Trophoblast cell (in vitro differentiated cells and primary cell): ENCODE measurements at regions not wholly inside any gene's neighbourhood (a gene's known extent, or its start where the extent isn't known, plus 50 kb on each side); places are given as distances from the start of the nearest gene placed in this dataset.

Experiments
- DNase-seq, 2 donors: peaks; one replicate each; pipeline ENCODE4 v3.0.0-alpha.2; 2016
- H2AFZ ChIP-seq: 2 replicates; pipeline ENCODE4 v1.6.1; 2013; ENCODE audit warnings: low read length, moderate library complexity, mild to moderate bottlenecking; ENCODE audit not compliant: insufficient read depth, poor library complexity
- H2AK5ac ChIP-seq: 2 replicates; pipeline ENCODE4 v1.6.1; 2013; ENCODE audit warnings: mild to moderate bottlenecking, low read length
- H2BK120ac ChIP-seq: 2 replicates; pipeline ENCODE4 v1.6.1; 2013; ENCODE audit warnings: low read length, mild to moderate bottlenecking, moderate library complexity; ENCODE audit not compliant: insufficient read depth, poor library complexity
- H2BK12ac ChIP-seq: 2 replicates; pipeline ENCODE4 v1.6.1; 2013; ENCODE audit warnings: mild to moderate bottlenecking, low read length, moderate library complexity
- H2BK5ac ChIP-seq: 2 replicates; pipeline ENCODE4 v1.6.1; 2013; ENCODE audit warnings: low read length, low read depth, moderate library complexity, mild to moderate bottlenecking; ENCODE audit not compliant: poor library complexity
- H3K14ac ChIP-seq: 2 replicates; pipeline ENCODE4 v1.6.1; 2013; ENCODE audit warnings: mild to moderate bottlenecking, low read length
- H3K18ac ChIP-seq: 2 replicates; pipeline ENCODE4 v1.6.1; 2013; ENCODE audit warnings: mild to moderate bottlenecking, low read length
- H3K23ac ChIP-seq: 2 replicates; pipeline ENCODE4 v1.6.1; 2013; ENCODE audit warnings: low read length
- H3K27ac ChIP-seq: 2 replicates; pipeline ENCODE4 v1.5.1; 2013; ENCODE audit warnings: low read depth, mild to moderate bottlenecking, inconsistent platforms, low read length, moderate library complexity
- H3K27me3 ChIP-seq: 2 replicates; pipeline ENCODE4 v1.6.1; 2013; ENCODE audit warnings: inconsistent platforms, mild to moderate bottlenecking, low read length, moderate library complexity; ENCODE audit not compliant: insufficient read depth
- H3K36me3 ChIP-seq, 2 experiments: 1 replicate in 1 of 2; 2 replicates in 1 of 2; pipeline ENCODE4 v1.6.1; 2013; ENCODE audit warnings: low read length in 2 of 2, mild to moderate bottlenecking in 2 of 2, moderate library complexity in 1 of 2; ENCODE audit not compliant: insufficient read depth in 2 of 2, control insufficient read depth in 1 of 2
- H3K4ac ChIP-seq: 2 replicates; pipeline ENCODE4 v1.6.1; 2013; ENCODE audit warnings: low read depth, mild to moderate bottlenecking, low read length, moderate library complexity
- H3K4me1 ChIP-seq, 2 experiments: 1 replicate in 1 of 2; 2 replicates in 1 of 2; pipeline ENCODE4 v1.6.1; 2013; ENCODE audit warnings: low read length in 2 of 2, mild to moderate bottlenecking in 2 of 2, moderate library complexity in 1 of 2; ENCODE audit not compliant: insufficient read depth in 2 of 2, control insufficient read depth in 1 of 2
- H3K4me2 ChIP-seq: 2 replicates; pipeline ENCODE4 v1.6.1; 2013; ENCODE audit warnings: inconsistent platforms, mild to moderate bottlenecking, low read length, moderate library complexity
- H3K4me3 ChIP-seq: 2 replicates; pipeline ENCODE4 v1.5.1; 2013; ENCODE audit warnings: mild to moderate bottlenecking, low read depth, low read length, inconsistent platforms
- H3K79me1 ChIP-seq: one replicate; pipeline ENCODE4 v1.6.1; 2013; ENCODE audit warnings: low read length
- H3K79me2 ChIP-seq: 2 replicates; pipeline ENCODE4 v1.6.1; 2013; ENCODE audit warnings: low read length, mild to moderate bottlenecking; ENCODE audit not compliant: control insufficient read depth, insufficient read depth, poor library complexity
- H3K9ac ChIP-seq: 2 replicates; pipeline ENCODE4 v1.6.1; 2013; ENCODE audit warnings: mild to moderate bottlenecking, low read length
- H3K9me3 ChIP-seq: 2 replicates; pipeline ENCODE4 v1.6.1; 2013; ENCODE audit warnings: low read depth, mild to moderate bottlenecking, control low read depth, inconsistent platforms, low read length; ENCODE audit not compliant: insufficient read depth
- H4K12ac ChIP-seq: 2 replicates; pipeline ENCODE4 v1.6.1; 2013; ENCODE audit warnings: low read depth, mild to moderate bottlenecking, low read length, moderate library complexity
- H4K8ac ChIP-seq: 2 replicates; pipeline ENCODE4 v1.6.1; 2013; ENCODE audit warnings: low read depth, mild to moderate bottlenecking, low read length, moderate library complexity
- H4K91ac ChIP-seq: one replicate; pipeline ENCODE4 v1.6.1; 2013; ENCODE audit warnings: low read depth, mild to moderate bottlenecking, low read length, moderate library complexity
- WGBS: extraction: QIAGEN DNeasy Blood & Tissue Kit; methylation state at CpG from one replicate; pipeline ENCODE4 v1.1.7; 2013; ENCODE audit warnings: missing lambda C conversion rate; ENCODE audit not compliant: insufficient read length, insufficient coverage; ENCODE audit errors: extremely low coverage; 5-methylcytosine and 5-hydroxymethylcytosine counted together

DNA sequence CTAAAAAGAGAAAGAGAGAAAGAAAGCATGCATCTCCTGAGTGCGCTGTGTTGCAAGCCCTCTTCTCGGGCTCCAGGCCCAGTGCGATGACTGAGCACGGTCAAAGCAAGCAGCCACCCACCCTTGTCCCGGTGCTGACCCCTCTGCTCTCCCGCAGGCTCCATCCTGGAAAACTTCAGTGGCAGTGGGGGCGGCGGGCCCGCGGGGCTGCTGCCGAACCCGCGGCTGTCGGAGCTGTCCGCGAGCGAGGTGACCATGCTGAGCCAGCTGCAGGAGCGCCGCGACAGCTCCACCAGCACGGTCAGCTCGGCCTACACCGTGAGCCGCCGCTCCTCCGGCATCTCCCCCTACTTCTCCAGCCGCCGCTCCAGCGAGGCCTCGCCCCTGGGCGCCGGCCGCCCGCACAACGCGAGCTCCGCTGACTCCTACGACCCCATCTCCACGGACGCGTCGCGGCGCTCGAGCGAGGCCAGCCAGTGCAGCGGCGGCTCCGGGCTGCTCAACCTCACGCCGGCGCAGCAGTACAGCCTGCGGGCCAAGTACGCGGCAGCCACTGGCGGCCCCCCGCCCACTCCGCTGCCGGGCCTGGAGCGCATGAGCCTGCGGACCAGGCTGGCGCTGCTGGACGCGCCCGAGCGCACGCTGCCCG lies 252.5 kb downstream of the GLI2 start:
- no peaks in the 10 kb centered on the region for H3K79me1 ChIP-seq
- H2BK120ac ChIP-seq, result no peak overlapping the region
- H2AFZ ChIP-seq, result no peak overlapping the region
- DNase-seq, result no peak
- no peak overlapping the region for H4K91ac ChIP-seq
- no peaks in the 10 kb centered on the region for H3K4me1 ChIP-seq
- H3K23ac ChIP-seq, result no peak overlapping the region
- no peak overlapping the region for H2AK5ac ChIP-seq
- H3K14ac ChIP-seq, result no peak overlapping the region
- peaks cover 2 to 31% of the 10 kb centered on the region in 2 experiments for H3K36me3 ChIP-seq
- no peak overlapping the region for H4K12ac ChIP-seq
- no peaks in the 10 kb centered on the region for H3K79me2 ChIP-seq
- no peak overlapping the region for H4K8ac ChIP-seq
- no peak overlapping the region for H3K4ac ChIP-seq
- WGBS, result no CpG with 5 or more reads among the region's 68 CpGs
- H2BK12ac ChIP-seq, result no peak overlapping the region
- peaks cover 10% of the 10 kb centered on the region for H3K9me3 ChIP-seq
- H2BK5ac ChIP-seq, result no peak overlapping the region
- H3K27ac ChIP-seq, result no peak overlapping the region
- no peaks in the 10 kb centered on the region for H3K27me3 ChIP-seq
- H3K9ac ChIP-seq, result no peak overlapping the region
- no peak overlapping the region for H3K4me2 ChIP-seq
- no peak overlapping the region for H3K4me3 ChIP-seq
- H3K18ac ChIP-seq, result no peak overlapping the region

DNA sequence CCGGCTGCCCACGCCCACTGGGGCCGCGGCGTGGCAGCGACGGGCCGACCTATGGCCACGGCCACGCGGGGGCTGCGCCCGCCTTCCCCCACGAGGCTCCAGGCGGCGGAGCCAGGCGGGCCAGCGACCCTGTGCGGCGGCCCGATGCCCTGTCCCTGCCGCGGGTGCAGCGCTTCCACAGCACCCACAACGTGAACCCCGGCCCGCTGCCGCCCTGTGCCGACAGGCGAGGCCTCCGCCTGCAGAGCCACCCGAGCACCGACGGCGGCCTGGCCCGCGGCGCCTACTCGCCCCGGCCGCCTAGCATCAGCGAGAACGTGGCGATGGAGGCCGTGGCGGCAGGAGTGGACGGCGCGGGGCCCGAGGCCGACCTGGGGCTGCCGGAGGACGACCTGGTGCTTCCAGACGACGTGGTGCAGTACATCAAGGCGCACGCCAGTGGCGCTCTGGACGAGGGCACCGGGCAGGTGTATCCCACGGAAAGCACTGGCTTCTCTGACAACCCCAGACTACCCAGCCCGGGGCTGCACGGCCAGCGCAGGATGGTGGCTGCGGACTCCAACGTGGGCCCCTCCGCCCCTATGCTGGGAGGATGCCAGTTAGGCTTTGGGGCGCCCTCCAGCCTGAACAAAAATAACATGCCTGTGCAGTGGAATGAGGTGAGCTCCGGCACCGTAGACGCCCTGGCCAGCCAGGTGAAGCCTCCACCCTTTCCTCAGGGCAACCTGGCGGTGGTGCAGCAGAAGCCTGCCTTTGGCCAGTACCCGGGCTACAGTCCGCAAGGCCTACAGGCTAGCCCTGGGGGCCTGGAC lies 253.2 kb downstream of the GLI2 start:
- Histone ChIP-seq H4K91ac (no peak overlapping the region), H3K4me2 (no peak overlapping the region), H2AFZ (no peak overlapping the region), H3K36me3 (peaks cover 2 to 31% of the 10 kb centered on the region in 2 experiments), H2BK5ac (no peak overlapping the region), H2AK5ac (no peak overlapping the region), H3K27me3 (no peaks in the 10 kb centered on the region), H2BK12ac (no peak overlapping the region), H3K9me3 (peaks cover 10% of the 10 kb centered on the region), H3K4me3 (no peak overlapping the region), H3K18ac (no peak overlapping the region), H3K9ac (no peak overlapping the region), H3K79me1 (no peaks in the 10 kb centered on the region), H3K79me2 (no peaks in the 10 kb centered on the region), H4K12ac (no peak overlapping the region), H3K4ac (no peak overlapping the region), H3K14ac (no peak overlapping the region), H3K4me1 (no peaks in the 10 kb centered on the region), H3K27ac (no peak overlapping the region), H3K23ac (no peak overlapping the region), H4K8ac (no peak overlapping the region), H2BK120ac (no peak overlapping the region)
- DNase-seq, result no peak
- WGBS, result no CpG with 5 or more reads among the region's 74 CpGs

GRCh38 chr2:120989512-120990441 lies 254.1 kb downstream of the GLI2 start:
- H3K4ac ChIP-seq, result no peak overlapping the region
- DNase-seq, result no peak
- H3K79me2 ChIP-seq, result no peaks in the 10 kb centered on the region
- H3K36me3 ChIP-seq, result peaks cover 2 to 24% of the 10 kb centered on the region in 2 experiments
- peaks cover 6% of the 10 kb centered on the region for H3K9me3 ChIP-seq
- H2BK12ac ChIP-seq, result no peak overlapping the region
- H2AFZ ChIP-seq, result no peak overlapping the region
- H4K8ac ChIP-seq, result no peak overlapping the region
- no CpG with 5 or more reads among the region's 26 CpGs for WGBS
- H3K23ac ChIP-seq, result no peak overlapping the region
- no peaks in the 10 kb centered on the region for H3K79me1 ChIP-seq
- H3K27ac ChIP-seq, result no peak overlapping the region
- H3K27me3 ChIP-seq, result no peaks in the 10 kb centered on the region
- no peak overlapping the region for H4K12ac ChIP-seq
- H4K91ac ChIP-seq, result no peak overlapping the region
- no peak overlapping the region for H2AK5ac ChIP-seq
- no peak overlapping the region for H3K9ac ChIP-seq
- H3K18ac ChIP-seq, result no peak overlapping the region
- H2BK5ac ChIP-seq, result no peak overlapping the region
- H3K4me1 ChIP-seq, result no peaks in the 10 kb centered on the region
- H3K14ac ChIP-seq, result no peak overlapping the region
- H3K4me2 ChIP-seq, result no peak overlapping the region
- H3K4me3 ChIP-seq, result no peak overlapping the region
- no peak overlapping the region for H2BK120ac ChIP-seq

- H4K12ac ChIP-seq, result no peak overlapping the region
- no peak overlapping the region for H3K27ac ChIP-seq
- H2AFZ ChIP-seq, result no peak overlapping the region
- H3K4ac ChIP-seq, result no peak overlapping the region
- H3K9me3 ChIP-seq, result peaks cover 4% of the 10 kb centered on the region
- no peaks in the 10 kb centered on the region for H3K27me3 ChIP-seq
- no peaks in the 10 kb centered on the region for H3K79me1 ChIP-seq
- H3K36me3 ChIP-seq, result peaks cover 2 to 23% of the 10 kb centered on the region in 2 experiments
- no peak overlapping the region for H3K9ac ChIP-seq
- no CpG with 5 or more reads among the region's 15 CpGs for WGBS
- H3K4me3 ChIP-seq, result no peak overlapping the region
- H3K23ac ChIP-seq, result no peak overlapping the region
- H3K4me2 ChIP-seq, result no peak overlapping the region
- H3K14ac ChIP-seq, result no peak overlapping the region
- H4K8ac ChIP-seq, result no peak overlapping the region
- no peak overlapping the region for H2AK5ac ChIP-seq
- H2BK12ac ChIP-seq, result no peak overlapping the region
- no peak overlapping the region for H3K18ac ChIP-seq
- no peaks in the 10 kb centered on the region for H3K79me2 ChIP-seq
- no peak overlapping the region for H2BK5ac ChIP-seq
- no peak overlapping the region for H4K91ac ChIP-seq
- no peaks in the 10 kb centered on the region for H3K4me1 ChIP-seq
- H2BK120ac ChIP-seq, result no peak overlapping the region
- DNase-seq, result peak in 1 of 2 donors; percentile 3
Observed at GRCh38 chr2:120990451-120990871, 254.8 kb downstream of the GLI2 start.
